ENCODE measurements at regions not wholly inside any gene's neighbourhood (a gene's known extent, or its start where the extent isn't known, plus 50 kb on each side); places are given as distances from the start of the nearest gene placed in this dataset.

GRCh38 chr11:69559181-69559580 is 77.7 kb downstream of the LINC01488 start:
- TF ChIP-seq TAF1 (IDR thresholded peaks at IDR 0.05; ENCODE audit: borderline replicate concordance, low read depth, low read length): no peak
- TF ChIP-seq POLR2A (IDR thresholded peaks at IDR 0.05; ENCODE audit: low read depth, low read length): no peak
- no peak for TF ChIP-seq POLR2AphosphoS5 (IDR thresholded peaks at IDR 0.05; ENCODE audit: low read depth, low read length)
